HG02571 (cell line): ENCODE measurements at regions not wholly inside any gene's neighbourhood (a gene's known extent, or its start where the extent isn't known, plus 50 kb on each side); places are given as distances from the start of the nearest gene placed in this dataset.

ENCODE experiments used
- ATAC-seq: cut with Tn5 transposase; IDR thresholded peaks from one replicate; pipeline ENCODE4 v1.9.1; 2021; ENCODE audit warnings: mild to moderate bottlenecking, moderate library complexity; ENCODE audit not compliant: unreplicated experiment

GRCh38 chr4:178693816-178694215, 1251.6 kb upstream of the AGA start:
- ATAC-seq = no peak

GRCh38 chr4:178696515-178696914, 1254.3 kb upstream of the AGA start:
- no peak for ATAC-seq

- ATAC-seq = no peak
Measured at GRCh38 chr4:178712486-178712885, 1270.2 kb upstream of the AGA start.

- ATAC-seq = no peak
Measured at GRCh38 chr4:178738026-178738425, 1295.8 kb upstream of the AGA start.

GRCh38 chr4:178745203-178745602, 1303.0 kb upstream of the AGA start:
- ATAC-seq = no peak

GRCh38 chr4:178752954-178753525, 1310.8 kb upstream of the AGA start:
- ATAC-seq = no peak

- ATAC-seq = no peak
Measured at GRCh38 chr4:178778496-178778895, 1336.3 kb upstream of the AGA start.

- no peak for ATAC-seq
Measured at GRCh38 chr4:178781779-178782178, 1339.5 kb upstream of the AGA start.

- no peak for ATAC-seq
Measured at GRCh38 chr4:178784491-178784890, 1342.3 kb upstream of the AGA start.

- ATAC-seq = no peak
Measured at GRCh38 chr4:178789279-178789678, 1347.0 kb upstream of the AGA start.

GRCh38 chr4:178799204-178799603, 1357.0 kb upstream of the AGA start:
- ATAC-seq = no peak

- no peak for ATAC-seq
Measured at GRCh38 chr4:178808106-178808505, 1365.9 kb upstream of the AGA start.

- ATAC-seq = no peak
Measured at GRCh38 chr4:178809921-178810320, 1367.7 kb upstream of the AGA start.

- ATAC-seq = no peak
Measured at GRCh38 chr4:178811356-178811755, 1369.1 kb upstream of the AGA start.

- no peak for ATAC-seq
Measured at GRCh38 chr4:178812866-178813265, 1370.6 kb upstream of the AGA start.

GRCh38 chr4:178814908-178815307, 1372.7 kb upstream of the AGA start:
- ATAC-seq = no peak

GRCh38 chr4:178823673-178824295, 1381.5 kb upstream of the AGA start:
- ATAC-seq = no peak

- ATAC-seq = no peak
Measured at GRCh38 chr4:178836865-178837264, 1394.6 kb upstream of the AGA start.

- ATAC-seq = no peak
Measured at GRCh38 chr4:178838776-178839175, 1396.5 kb upstream of the AGA start.

GRCh38 chr4:178856139-178856800, 1414.0 kb upstream of the AGA start:
- no peak for ATAC-seq

GRCh38 chr4:178871476-178871875, 1429.2 kb upstream of the AGA start:
- ATAC-seq = no peak

GRCh38 chr4:178881937-178882336, 1439.7 kb upstream of the AGA start:
- no peak for ATAC-seq
